ENCODE measurements at regions not wholly inside any gene's neighbourhood (a gene's known extent, or its start where the extent isn't known, plus 50 kb on each side); places are given as distances from the start of the nearest gene placed in this dataset.

DNA sequence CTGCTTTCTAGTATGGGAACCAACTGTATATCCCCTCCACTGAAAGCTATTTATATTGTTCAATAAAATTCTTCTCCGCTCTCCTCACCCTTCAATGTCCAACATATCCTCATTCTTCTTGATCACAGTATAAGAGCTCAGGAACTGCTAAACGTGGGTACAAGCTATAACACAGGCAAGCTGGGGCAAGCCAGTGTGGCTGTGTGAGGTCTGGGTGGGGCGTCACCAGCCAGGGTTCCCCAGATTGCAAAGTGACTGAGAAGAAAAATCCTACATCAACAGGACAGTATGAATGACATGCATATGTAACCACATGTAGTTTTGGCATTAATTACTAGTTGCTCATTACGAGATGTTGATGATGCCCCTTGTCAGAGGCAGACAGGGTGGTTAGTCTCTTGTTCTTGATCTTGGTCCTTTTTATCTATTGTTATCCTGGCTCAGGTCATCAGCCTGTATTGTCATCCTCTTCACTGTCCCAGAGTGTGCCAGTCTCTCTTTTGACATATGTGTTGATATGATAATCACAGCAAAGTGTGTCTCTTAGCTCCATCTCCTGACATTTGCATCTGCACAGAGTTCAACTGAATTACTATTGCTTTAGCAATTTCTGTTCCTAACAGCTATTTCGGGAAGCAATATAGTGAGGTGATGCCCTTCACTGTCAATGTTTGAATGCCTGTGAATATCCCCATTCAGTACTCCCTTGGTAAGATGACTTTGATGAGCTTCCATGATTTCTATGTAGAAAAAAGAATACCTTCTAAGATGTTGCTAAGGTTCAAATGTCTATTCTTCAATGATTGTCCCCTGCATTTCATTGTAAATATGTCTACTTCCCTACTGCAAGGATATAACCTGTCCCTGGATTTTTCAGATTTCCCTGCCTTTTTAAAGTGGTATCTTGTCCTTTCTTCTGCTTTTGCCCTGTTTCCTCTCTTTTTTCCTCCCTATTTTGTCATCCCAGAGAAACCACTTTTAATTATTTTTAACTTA is 140.3 kb downstream of the MAT2B start:
- Histone ChIP-seq H3K27me3 (no peaks in the 10 kb centered on the region), H3K36me3 (no peaks in the 10 kb centered on the region), H3K4me3 (replicated peaks in 1 of 3) (no peak overlapping the region), H3K9me3 (no peaks in the 10 kb centered on the region), H3K4me1 (no peaks in the 10 kb centered on the region), H3K27ac (no peak overlapping the region)
- WGBS, 2 donors = 78 to 83% methylated on average over 5 of the region's 5 CpGs
- intact Hi-C loops (cut with DNase I) = no loop called here
- no peak for DNase-seq
- no peak for TF ChIP-seq POLR2A (IDR thresholded peaks at IDR 0.05)
- TF ChIP-seq, protein P1, sequence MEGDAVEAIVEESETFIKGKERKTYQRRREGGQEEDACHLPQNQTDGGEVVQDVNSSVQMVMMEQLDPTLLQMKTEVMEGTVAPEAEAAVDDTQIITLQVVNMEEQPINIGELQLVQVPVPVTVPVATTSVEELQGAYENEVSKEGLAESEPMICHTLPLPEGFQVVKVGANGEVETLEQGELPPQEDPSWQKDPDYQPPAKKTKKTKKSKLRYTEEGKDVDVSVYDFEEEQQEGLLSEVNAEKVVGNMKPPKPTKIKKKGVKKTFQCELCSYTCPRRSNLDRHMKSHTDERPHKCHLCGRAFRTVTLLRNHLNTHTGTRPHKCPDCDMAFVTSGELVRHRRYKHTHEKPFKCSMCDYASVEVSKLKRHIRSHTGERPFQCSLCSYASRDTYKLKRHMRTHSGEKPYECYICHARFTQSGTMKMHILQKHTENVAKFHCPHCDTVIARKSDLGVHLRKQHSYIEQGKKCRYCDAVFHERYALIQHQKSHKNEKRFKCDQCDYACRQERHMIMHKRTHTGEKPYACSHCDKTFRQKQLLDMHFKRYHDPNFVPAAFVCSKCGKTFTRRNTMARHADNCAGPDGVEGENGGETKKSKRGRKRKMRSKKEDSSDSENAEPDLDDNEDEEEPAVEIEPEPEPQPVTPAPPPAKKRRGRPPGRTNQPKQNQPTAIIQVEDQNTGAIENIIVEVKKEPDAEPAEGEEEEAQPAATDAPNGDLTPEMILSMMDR (IDR thresholded peaks at IDR 0.05) = no peak

DNA sequence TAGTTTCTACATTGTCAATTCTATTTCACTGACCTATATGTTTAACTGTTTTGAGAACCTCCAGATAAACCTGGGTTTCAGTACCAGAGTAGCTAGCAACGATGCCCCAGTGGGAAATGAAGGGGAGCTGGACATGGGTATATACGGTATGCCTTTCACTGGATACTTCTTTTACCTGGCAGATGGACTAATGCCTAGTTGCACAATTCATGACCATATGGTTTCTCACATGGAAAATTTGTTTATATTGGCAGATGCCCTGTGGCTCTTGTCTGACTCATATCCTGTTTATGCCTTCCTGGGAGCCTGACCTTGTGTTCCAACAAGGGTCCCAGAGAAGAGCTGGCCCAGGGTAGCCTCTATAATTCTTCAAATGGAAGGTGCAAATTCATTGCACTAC is 144.1 kb downstream of the MAT2B start:
- no peaks in the 10 kb centered on the region for H3K36me3 ChIP-seq
- H3K9me3 ChIP-seq = no peaks in the 10 kb centered on the region
- intact Hi-C loops (cut with DNase I) = no loop called here
- H3K4me1 ChIP-seq = no peaks in the 10 kb centered on the region
- WGBS, 2 donors = 83 to 88% methylated on average over 2 of the region's 2 CpGs
- TF ChIP-seq, protein P1 (IDR thresholded peaks at IDR 0.05) = no peak
- TF ChIP-seq POLR2A (IDR thresholded peaks at IDR 0.05) = no peak
- no peak for DNase-seq
- H3K27ac ChIP-seq = no peak overlapping the region
- no peak overlapping the region for H3K4me3 ChIP-seq (replicated peaks in 1 of 3)
- no peaks in the 10 kb centered on the region for H3K27me3 ChIP-seq

DNA sequence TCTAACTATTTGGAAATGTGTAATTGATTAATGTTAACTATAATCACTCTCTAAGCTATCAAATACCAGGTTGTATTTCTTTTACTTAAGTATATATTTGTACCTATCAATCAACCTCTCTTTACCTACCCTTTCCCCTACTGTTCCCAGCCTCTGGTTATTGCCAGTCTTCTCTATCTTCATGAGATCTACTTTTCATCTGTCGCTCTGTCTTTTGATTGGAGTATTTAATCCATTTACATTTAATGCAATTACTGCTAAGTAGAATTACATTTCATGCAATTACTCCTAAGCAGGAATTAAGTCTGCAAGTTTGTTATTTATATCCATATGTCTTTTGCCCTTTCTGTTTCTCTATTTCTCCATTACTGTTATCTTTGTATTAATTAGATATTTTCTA is 148.1 kb downstream of the MAT2B start:
- TF ChIP-seq, protein P1 (IDR thresholded peaks at IDR 0.05) = no peak
- no peak for TF ChIP-seq POLR2A (IDR thresholded peaks at IDR 0.05)
- H3K36me3 ChIP-seq = no peaks in the 10 kb centered on the region
- H3K27ac ChIP-seq = no peak overlapping the region
- WGBS, 2 donors = 87 to 94% methylated on average over 1 of the region's 1 CpG
- no peak overlapping the region for H3K4me3 ChIP-seq (replicated peaks in 1 of 3)
- no peaks in the 10 kb centered on the region for H3K27me3 ChIP-seq
- DNase-seq = no peak
- H3K9me3 ChIP-seq = no peaks in the 10 kb centered on the region
- no peaks in the 10 kb centered on the region for H3K4me1 ChIP-seq
- intact Hi-C loops (cut with DNase I) = no loop called here

DNA sequence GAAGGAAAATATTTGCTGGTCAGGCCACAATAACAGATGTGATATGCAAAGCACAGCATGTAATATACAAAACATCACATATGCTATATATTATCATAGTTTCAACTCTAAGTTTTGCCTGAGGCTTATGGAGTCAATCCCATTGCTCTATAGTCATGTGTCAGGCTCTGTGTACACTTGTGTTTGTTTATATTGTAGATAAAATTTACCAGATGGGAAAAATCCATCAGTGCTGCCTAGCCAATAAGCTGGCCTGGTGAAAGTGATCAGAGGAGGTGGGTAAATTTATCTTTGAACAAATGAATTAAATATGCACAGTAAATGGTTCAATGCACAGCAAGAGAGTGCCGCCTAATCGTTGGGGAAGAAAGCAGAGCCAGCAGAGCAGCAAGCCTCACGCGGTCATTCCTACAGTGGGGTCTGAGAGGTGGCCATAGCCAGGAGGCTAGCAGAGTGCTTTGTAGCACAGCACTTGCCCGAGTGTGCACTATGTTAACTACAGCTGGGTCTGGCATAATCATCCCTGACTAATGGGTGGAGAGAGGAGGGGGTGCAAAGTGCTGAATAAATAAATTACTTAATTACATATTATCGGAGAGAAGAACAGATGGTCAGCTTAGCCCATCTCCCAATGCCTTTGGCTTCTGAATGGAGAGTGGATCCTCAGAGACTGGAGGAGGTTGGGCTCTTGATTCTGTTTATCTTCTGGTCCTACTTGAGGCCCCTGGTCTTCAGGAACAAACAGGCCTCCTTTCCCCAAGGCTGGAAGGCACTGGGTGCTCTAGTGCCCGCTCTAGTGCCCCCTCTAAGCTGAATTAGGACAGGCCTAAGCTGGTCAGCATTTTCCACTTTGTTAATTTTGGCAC is 153.5 kb downstream of the MAT2B start:
- intact Hi-C loops (cut with DNase I) = no loop called here

More for the DNA sequence above, 153.5 kb downstream of the MAT2B start:
- no peaks in the 10 kb centered on the region for H3K9me3 ChIP-seq
- TF ChIP-seq, protein P1 (IDR thresholded peaks at IDR 0.05) = no peak
- no peak for TF ChIP-seq POLR2A (IDR thresholded peaks at IDR 0.05)
- no peaks in the 10 kb centered on the region for H3K36me3 ChIP-seq
- no peaks in the 10 kb centered on the region for H3K4me1 ChIP-seq
- H3K27ac ChIP-seq = no peak overlapping the region
- H3K4me3 ChIP-seq (replicated peaks in 1 of 3) = no peak overlapping the region
- no peak for DNase-seq
- 63 to 72% methylated on average over 7 of the region's 7 CpGs for WGBS, 2 donors
- no peaks in the 10 kb centered on the region for H3K27me3 ChIP-seq

Data from thyroid gland (tissue), 4 donors.